Activated CD8-positive, alpha-beta T cell treated with anti-CD3 and anti-CD28 coated beads for 36 hours (primary cell): ENCODE measurements at regions not wholly inside any gene's neighbourhood (a gene's known extent, or its start where the extent isn't known, plus 50 kb on each side); places are given as distances from the start of the nearest gene placed in this dataset.

Source experiments
- ATAC-seq: fragments of 200-7000 bp; cut with Tn5 transposase; one replicate; pipeline ENCODE4 v1.10.0; 2021; ENCODE audit warnings: mild to moderate bottlenecking, moderate library complexity
- CTCF ChIA-PET: fragments of 350-600 bp; sonication (Branson Sonifier 250); formaldehyde crosslinking; loops from one replicate; lab custom pipeline; 2021; ENCODE audit warnings: antibody characterized with exemption; lab: Charles Lee
- POLR2A ChIA-PET: fragments of 350-600 bp; sonication (Branson Sonifier 250); formaldehyde crosslinking; loops from one replicate; lab custom pipeline; 2021; ENCODE audit warnings: antibody characterized with exemption; lab: Charles Lee
- DNase-seq: peaks from one replicate; pipeline ENCODE4 v3.0.0-alpha.2; 2020
- H3K27ac Mint-ChIP-seq: one replicate; pipeline ENCODE4 v1.8.0; 2021; ENCODE audit warnings: mild to moderate bottlenecking, mixed read lengths
- H3K27me3 Mint-ChIP-seq: one replicate; pipeline ENCODE4 v1.8.0; 2021; ENCODE audit warnings: mixed read lengths
- H3K36me3 Mint-ChIP-seq: one replicate; pipeline ENCODE4 v1.8.0; 2021; ENCODE audit warnings: low read depth, mixed read lengths
- H3K4me1 Mint-ChIP-seq: one replicate; pipeline ENCODE4 v1.8.0; 2021; ENCODE audit warnings: low read depth, mixed read lengths
- H3K4me3 Mint-ChIP-seq: one replicate; pipeline ENCODE4 v1.8.0; 2021; ENCODE audit warnings: mild to moderate bottlenecking, moderate library complexity, mixed read lengths
- H3K9me3 Mint-ChIP-seq: one replicate; pipeline ENCODE4 v1.8.0; 2021; ENCODE audit warnings: mixed read lengths
- CTCF ChIP-seq: fragments of 200-600 bp; IDR thresholded peaks from one replicate; pipeline ENCODE4 v1.8.0; 2022; ENCODE audit warnings: antibody characterized with exemption, mild to moderate bottlenecking
- intact Hi-C: fragments of 100-400 bp; cut with micrococcal nuclease; formaldehyde crosslinking; loops from one replicate; pipeline ENCODE4 v1.10.0; 2022

GRCh38 chr10:2906974-2907373, 160.4 kb upstream of the PFKP start:
- peaks cover 16% of the 10 kb centered on the region for H3K4me1 Mint-ChIP-seq
- CTCF ChIA-PET = no interaction called here
- no peak for DNase-seq
- intact Hi-C loops = no loop called here
- no peaks in the 10 kb centered on the region for H3K9me3 Mint-ChIP-seq
- H3K27ac Mint-ChIP-seq = no peak overlapping the region
- POLR2A ChIA-PET = no interaction called here
- ATAC-seq = no peak
- peaks cover 5% of the 10 kb centered on the region for H3K27me3 Mint-ChIP-seq
- no peak for TF ChIP-seq CTCF
- H3K36me3 Mint-ChIP-seq = no peaks in the 10 kb centered on the region
- no peak overlapping the region for H3K4me3 Mint-ChIP-seq

- ChIA-PET CTCF (interaction anchor here (1.0 kb wide), 1 partner anchor 14 kb away, joined by 3 read pairs; no protein-coding TSS in a partner anchor), POLR2A (no interaction called here)
- DNase-seq (no peak), ATAC-seq (no peak)
- H3K27me3 Mint-ChIP-seq = peaks cover 4% of the 10 kb centered on the region
- H3K4me3 Mint-ChIP-seq = no peak overlapping the region
- H3K4me1 Mint-ChIP-seq = peaks cover 16% of the 10 kb centered on the region
- H3K27ac Mint-ChIP-seq = no peak overlapping the region
- H3K36me3 Mint-ChIP-seq = no peaks in the 10 kb centered on the region
- no peaks in the 10 kb centered on the region for H3K9me3 Mint-ChIP-seq
- intact Hi-C loops = no loop called here
- no peak for TF ChIP-seq CTCF
Measured at GRCh38 chr10:2905851-2906250, 161.5 kb upstream of the PFKP start.

GRCh38 chr10:2900530-2900929, 166.8 kb upstream of the PFKP start:
- Mint-ChIP-seq H3K27me3 (peaks cover 2% of the 10 kb centered on the region), H3K36me3 (no peaks in the 10 kb centered on the region), H3K9me3 (no peaks in the 10 kb centered on the region), H3K4me3 (no peak overlapping the region), H3K4me1 (peaks cover 12% of the 10 kb centered on the region), H3K27ac (no peak overlapping the region)
- CTCF ChIA-PET = no interaction called here
- DNase-seq = no peak
- TF ChIP-seq CTCF = no peak
- POLR2A ChIA-PET = no interaction called here
- intact Hi-C loops = no loop called here
- no peak for ATAC-seq

GRCh38 chr10:2899246-2899951, 167.9 kb upstream of the PFKP start:
- no peak for TF ChIP-seq CTCF
- Mint-ChIP-seq H3K27me3 (peaks cover 3% of the 10 kb centered on the region), H3K9me3 (no peaks in the 10 kb centered on the region), H3K27ac (no peak overlapping the region), H3K36me3 (no peaks in the 10 kb centered on the region), H3K4me1 (peaks cover 12% of the 10 kb centered on the region), H3K4me3 (no peak overlapping the region)
- intact Hi-C loops = no loop called here
- POLR2A ChIA-PET = no interaction called here
- CTCF ChIA-PET = interaction anchor here (0.6 kb wide), 1 partner anchor 1029 kb away, joined by 3 read pairs; no protein-coding TSS in a partner anchor
- no peak for ATAC-seq
- DNase-seq = no peak

- Mint-ChIP-seq H3K4me1 (peaks cover 12% of the 10 kb centered on the region), H3K9me3 (no peaks in the 10 kb centered on the region), H3K27ac (no peak overlapping the region), H3K27me3 (peaks cover 3% of the 10 kb centered on the region), H3K4me3 (no peak overlapping the region), H3K36me3 (no peaks in the 10 kb centered on the region)
- TF ChIP-seq CTCF = no peak
- ATAC-seq = no peak
- no peak for DNase-seq
- ChIA-PET POLR2A (no interaction called here), CTCF (no interaction called here)
- intact Hi-C loops = no loop called here
Measured at GRCh38 chr10:2898509-2898860, 168.9 kb upstream of the PFKP start.
